Amniotic stem cell (primary cell): ENCODE measurements at regions not wholly inside any gene's neighbourhood (a gene's known extent, or its start where the extent isn't known, plus 50 kb on each side); places are given as distances from the start of the nearest gene placed in this dataset.
A peak's percentile ranks its signal among the peaks of the same experiment; 100 is the strongest.

Source experiments
- DNase-seq: peaks from one replicate; lab custom pipeline; 2025; lab: John Stamatoyannopoulos, UW

DNA sequence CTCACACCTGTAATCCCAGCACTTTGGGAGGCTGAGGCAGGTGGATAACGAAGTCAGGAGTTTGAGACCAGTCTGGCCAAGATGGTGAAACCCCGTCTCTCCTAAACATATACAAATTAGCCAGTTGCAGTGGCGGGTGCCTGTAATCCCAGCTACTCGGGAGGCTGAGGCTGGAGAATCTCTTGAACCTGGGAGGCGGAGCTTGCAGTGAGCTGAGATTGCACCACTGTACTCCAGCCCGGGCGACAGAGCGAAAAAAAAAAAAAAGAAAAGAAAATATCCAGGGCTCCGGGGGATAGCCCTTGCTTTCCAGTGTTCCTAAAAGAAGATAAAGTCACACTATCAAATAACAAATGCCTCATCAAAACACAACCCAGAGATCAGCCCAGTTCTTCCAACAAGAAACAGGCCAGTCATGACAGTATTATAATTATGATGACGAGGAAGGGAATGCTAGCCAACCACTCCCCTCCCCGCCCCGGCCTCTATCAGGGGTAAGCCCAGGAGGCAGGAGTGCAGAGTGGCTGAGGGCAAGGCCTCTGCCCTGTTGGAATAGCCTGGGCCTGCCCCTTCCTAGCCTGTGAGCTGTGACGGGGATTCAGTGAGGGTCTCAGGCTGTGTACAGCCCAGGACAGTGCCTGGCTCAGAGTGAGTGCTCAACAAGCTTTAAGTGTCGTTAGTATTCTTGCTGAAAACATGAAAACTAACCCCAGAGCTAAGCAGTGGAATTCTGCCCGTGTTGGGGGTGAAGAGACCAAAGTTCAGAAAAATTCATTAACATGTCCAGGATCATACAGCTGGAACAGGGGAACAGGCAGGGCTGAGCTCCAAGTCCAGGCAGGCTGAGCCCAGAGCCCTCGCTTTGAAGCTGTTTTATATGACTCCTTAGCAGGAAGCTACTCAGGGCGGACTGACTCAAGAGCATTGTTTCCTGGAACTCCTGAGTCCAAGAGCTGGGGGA lies 54.3 kb downstream of the FAM241B start:
- no peak for DNase-seq

DNA sequence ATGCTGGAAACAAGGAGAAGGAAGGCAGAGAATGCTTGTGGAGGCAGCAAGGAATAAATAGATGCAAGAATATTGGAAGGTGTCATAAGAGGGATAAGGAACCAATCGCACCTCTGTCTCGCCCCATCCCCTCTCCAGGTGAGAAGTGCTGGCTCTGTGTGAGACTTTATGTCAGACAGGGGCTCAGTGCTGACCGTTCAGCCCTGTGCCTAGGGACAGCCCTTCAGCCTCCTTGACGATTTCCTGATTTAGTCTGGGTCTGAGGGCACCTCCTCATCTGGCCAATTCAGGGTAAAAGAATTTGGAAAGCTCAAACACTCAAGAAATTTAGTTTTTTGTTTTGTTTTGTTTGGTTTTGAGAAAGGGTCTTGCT lies 54.9 kb downstream of the FAM241B start:
- no peak for DNase-seq

DNA sequence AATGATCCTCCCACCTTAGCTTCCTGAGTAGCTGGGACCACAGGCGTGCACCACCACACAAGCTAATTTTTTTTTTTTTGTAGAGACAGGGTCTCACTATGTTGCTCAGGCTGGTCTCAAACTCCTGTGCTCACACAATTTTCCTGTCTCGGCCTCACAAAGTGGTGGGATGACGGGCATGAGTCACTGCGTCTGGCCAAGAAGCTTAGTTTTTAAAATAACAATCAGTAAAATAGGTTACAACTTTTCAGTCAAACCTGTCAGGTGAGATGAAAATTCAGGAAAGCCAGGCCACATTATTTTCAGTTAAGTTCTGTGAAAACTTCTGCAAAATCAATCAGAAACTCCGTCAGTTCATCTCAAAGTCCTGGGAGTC lies 55.4 kb downstream of the FAM241B start:
- DNase-seq, result no peak

DNA sequence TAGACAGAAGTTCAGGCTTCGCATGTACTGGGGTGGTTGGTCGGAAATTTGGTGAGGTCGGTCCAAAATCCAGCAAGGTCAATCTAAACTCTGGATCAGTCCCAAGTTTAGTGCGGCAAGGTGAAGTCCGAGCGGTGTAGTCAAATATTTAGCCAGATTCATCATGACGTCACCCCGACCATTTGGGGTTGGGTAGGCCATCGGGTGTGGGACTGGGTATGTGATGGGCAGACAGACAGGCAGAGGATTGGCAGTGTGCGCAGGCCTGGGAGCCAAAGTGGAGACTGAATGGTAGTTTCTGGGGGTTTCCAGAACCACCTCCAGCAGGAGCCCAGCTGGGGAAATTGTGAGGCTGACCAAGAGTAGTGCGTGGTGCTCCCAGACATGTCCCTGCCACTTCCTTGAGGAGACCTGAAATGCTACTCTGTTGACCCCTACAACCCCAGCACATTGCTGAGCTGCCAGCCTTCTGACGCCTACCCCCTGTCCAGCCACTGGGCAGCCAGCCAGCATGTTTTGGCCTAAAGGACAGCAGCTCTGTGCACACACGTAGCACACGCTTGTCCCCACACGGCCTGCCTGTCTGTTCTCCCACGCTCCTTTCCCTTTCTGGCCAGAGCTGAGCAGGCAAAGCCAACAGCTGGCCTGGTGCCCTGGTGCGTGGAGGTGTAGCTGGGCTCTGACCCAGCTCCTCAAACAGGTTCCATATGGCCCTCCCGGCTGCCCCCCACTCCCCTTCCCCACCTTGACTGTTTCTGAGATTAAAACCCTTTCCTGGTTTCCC lies 55.9 kb downstream of the FAM241B start:
- DNase-seq, result no peak

DNA sequence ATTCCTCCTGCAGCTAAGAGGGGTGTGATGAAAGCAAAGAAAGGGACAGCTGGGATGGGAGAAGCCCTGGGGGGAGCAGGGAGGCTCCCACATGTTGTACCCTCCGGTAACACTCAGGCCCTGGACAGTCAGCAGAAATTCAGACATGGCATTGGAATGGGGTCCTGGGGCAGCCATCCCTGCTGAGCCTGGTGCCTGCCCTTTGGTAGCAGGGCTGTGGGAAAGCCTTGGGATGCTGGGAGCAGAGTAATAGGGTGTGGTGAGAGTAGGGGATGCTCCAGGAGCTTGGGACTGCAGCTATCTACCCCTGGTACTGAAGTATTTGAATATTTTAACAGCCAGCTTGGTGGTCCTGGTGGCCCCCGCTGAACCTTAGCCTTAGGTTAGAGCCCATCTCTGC lies 56.8 kb downstream of the FAM241B start:
- no peak for DNase-seq

DNA sequence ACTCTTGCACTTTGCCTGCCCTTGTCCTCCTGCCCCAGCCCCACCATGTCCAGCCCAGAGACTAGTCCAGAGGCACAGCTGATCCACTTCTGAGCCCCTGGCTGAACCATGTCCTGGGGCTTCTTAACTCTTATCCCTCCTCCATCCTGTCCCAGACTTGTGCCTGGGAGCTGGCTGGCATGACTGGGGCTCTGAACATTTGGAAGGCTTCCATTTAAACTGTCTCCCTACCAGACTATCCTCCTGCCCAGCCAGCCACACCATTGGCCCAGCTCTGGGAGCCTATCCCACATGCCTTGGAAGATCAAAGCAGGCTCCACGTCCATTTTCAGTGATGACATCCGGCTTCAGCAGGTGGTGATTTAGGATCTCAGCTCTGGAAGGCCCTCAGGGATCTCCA lies 57.4 kb downstream of the FAM241B start:
- DNase-seq, result no peak

DNA sequence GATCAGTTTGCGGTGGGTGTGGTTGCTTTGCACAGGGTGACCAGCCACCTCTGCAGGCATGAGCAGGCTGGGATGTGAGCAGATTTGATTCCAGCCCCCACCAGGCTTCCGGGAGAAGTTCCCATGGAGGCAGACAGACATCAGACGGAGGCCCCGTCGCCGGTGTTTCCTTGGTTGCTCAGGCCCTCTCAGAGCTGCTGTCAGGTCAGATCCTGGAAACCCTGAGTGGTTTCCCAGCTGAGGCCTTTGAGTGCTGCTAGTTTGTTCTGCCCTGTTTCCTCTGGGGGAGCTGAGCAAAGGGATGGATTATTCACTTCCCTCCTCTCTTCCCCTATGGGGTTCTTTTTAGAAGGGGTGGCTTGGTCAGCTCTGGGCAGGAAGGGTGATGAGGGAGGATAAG lies 62.2 kb downstream of the FAM241B start:
- DNase-seq, result no peak

DNA sequence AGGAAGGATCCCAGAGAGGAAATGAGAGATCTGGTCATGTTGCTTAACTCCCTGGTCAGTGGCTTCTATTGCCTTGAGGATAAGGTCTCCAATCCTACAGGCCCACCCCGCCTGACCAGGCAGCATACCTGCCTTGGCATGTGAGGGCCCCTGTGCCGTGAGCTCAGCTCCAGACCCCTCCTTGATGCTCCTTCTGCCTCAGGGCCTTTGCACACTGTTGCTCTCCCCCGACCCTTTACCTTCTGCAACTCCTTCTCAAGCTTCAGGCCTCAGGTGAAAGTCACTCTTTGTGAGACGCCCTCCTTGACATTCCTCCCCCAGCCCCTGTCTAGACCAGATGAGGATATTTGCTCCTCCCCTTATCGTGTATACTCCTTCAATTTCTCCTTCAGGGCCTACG lies 62.8 kb downstream of the FAM241B start:
- DNase-seq, result no peak

DNA sequence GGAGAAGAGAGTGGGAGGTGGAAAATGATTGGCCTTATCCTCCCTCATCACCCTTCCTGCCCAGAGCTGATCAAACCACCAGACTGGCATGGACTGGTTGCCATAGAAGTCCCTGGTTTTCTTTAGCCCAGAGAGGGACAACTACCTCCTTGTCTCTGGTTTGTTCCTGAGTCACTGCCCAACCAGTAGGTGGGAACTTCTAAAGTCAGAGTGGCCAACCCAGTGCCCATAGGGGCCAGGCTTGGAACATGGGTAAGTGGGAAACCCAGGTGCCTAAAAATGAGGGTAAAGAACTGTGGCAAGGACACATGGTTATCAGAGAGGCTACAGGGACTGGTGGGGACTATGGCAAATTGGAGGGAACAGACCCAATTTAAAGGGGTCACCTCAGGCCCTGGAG lies 63.8 kb downstream of the FAM241B start:
- no peak for DNase-seq

DNA sequence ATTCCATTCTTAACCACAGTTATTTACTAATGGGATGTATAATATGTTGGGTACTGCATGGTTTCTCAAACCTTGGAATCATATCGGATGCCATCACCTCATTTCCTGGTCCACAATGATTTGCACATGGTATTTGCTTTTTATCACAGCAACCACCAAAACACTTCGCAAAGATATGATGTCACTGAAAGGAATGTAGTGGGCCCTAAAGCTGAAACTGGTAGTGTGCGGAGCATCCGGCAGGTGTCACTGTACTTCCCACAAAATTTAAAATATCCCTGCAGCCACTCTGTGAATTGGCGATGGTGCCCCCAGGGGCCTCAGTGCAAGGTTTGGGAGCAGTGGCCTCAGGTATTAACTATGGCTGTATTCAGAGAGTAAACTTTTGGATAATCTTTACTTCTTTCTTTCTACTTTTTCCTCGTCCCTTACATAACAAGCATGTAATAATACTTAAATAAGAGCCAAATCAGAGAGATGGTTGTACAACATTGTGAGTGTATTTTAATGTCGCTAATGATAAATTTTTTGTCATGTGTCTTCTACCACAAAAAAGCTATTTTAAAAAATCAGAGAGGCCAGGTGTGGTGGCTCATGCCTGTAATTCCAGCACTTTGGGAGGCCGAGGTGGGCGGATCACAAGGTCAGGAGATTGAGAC lies 66.2 kb downstream of the FAM241B start:
- DNase-seq, result peak; percentile 62

DNA sequence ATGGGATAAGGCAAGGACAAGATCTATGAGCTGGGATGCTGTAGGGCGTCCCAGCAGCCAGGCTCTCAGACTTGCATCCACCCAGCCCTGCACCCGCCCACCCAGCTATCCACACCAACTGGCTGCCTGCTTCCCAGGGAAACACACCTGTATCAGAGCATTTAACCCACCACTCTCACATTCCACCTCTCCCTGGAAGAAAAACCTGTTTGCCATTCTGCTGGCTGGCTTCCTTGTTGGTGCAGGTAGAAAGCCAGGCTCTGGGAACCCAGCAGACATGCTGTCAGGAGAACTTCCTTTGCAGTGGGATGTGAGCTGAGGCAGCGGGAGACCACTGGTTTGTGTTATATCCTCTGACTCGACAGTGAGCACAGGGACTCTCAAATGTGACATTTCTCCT lies 67.0 kb downstream of the FAM241B start:
- no peak for DNase-seq

DNA sequence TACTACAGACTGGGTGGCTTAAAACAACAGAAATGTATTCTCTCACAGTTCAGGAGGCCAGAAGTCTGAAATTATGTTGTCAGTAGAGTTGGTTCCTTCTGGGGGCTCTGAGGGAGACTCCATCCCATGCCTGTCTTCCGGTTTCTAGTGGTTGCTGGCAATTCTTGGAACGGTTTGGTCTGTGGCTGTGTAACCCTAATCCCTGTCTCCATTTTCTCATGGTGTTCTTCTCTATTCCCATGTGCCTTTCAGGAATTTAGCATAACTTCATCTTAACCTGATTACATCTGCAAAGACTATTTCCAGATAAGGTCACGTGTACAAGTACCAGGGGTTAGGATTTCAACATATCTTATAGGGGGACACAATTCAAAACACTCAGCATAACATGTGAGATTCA lies 73.2 kb downstream of the FAM241B start:
- no peak for DNase-seq

DNA sequence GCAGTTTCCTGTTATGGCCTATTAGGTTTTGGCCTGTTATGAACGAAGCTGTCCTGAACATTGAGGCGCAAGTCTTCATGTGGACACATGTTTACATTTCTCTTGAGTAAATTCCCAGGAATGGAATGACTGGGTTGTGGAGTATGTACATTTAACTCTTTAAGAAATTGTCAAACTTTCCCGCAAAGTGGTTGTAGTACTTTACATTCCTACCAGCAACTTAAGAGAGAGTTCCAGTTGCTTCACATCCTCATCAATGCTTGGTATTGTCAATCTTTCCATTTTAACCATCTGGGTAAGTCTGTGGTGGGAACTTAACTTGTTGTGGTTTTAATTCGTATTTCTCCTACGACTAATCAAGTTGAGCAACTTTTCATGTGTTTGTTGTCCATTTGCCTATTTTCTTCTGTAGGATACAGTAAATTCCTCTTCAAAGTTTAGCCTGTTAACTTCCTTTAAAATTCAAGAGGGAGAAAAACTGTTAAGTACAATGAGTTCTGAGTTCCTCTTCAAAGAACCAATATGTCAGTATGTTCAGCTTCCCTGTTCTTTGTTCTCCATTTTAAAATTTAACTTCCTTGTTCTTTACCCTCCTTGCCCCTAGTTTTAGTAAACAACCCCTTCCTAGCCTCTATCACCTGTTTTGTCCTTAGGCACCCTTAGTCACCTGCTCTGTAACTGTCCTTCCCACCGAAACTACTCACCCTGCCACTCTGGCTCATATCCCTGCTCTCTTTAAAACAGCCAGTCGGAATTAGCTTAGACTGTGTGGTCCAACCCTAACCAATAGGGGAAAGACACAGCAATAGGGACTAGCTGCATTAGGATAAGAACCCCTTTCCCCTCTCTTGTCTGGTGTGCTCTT lies 74.0 kb downstream of the FAM241B start:
- peak; percentile 25 for DNase-seq

DNA sequence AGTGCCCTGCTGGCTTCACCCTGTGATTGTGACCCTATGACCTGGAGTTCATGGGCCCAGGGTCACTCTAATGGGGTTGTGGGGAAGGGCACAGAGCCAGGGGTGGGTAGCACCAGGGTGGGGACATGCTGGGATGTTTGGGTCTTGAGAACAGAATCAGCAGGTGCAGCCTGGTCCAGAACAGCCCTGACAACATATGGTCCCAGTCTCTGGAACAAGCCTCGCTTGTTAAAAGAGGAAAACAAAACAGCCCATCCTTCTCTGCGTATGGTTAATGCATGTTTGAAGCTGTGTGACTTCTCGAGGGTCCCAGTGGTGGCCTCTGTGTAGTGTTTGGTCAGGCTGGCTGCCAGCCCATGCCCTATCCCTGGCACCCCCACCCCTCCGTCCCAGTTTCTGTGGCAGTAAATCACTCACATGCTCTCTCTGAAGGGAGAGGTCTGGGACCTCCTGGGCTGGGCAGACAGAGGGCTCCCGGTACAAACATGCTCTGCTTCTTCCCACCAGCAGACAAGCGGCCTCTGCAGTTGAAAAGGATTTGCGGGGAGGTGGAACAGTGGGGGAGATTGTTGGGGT lies 79.4 kb downstream of the FAM241B start:
- no peak for DNase-seq

DNA sequence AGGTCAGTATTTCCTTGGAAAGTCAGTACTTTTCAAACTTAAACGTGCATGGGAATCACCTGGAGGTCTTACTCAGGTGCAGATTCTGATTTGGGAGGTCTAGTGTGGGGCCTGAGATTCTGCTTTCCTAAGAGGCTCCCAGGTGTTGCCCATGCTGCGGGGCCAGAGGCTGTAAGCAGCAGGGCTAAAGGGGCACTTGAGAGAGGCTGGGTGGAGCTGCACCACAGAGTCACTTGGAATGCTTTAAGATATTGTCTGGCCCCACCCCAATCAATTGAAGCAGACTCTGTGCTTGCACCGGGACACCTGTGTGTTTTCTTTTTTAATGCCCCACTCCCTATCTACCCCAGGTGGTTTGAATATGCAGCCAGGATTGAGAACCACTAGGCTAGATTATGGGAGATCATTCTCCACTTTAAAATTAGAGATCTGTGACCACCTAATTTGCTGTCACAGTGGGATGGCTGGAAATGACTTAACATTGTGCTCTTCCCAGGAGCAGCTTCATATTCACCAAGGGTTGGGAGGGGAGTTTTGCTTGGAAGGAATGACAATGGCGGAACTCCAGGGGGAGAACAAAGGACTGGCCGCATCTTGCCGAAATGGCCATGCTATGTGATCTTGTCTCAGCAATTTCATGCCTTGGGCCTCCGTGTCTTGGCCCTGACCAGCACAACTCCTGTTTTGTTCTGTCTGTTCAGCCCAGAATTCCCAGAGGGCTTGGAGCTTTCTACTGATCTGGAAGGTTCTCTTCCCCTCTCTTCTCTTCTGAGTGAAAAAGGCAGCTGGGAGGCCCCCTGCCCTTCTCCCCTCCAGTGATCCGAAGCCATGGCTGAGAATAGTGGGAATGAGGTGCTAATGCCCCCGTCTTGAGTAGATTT lies 80.2 kb downstream of the FAM241B start:
- no peak for DNase-seq

DNA sequence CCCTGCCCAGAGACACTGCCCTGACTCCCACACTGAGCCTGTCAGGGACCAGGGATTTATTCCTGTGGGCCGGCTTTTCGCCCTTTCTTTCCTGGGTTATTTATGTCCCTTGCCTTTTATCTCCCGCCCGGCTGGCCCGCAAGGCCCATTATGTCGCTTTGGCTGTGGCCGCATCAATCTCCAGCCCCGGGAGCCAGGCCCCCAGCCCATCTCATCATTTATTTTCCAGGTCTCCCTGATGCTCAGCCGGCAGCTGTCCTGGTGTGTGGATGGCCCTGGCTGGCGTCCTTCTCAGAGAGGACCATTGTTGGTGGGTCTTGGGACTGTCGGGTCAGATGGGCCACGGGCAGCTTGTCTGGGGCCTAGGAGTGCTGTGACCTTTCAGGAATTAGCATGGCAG lies 82.3 kb downstream of the FAM241B start:
- no peak for DNase-seq

DNA sequence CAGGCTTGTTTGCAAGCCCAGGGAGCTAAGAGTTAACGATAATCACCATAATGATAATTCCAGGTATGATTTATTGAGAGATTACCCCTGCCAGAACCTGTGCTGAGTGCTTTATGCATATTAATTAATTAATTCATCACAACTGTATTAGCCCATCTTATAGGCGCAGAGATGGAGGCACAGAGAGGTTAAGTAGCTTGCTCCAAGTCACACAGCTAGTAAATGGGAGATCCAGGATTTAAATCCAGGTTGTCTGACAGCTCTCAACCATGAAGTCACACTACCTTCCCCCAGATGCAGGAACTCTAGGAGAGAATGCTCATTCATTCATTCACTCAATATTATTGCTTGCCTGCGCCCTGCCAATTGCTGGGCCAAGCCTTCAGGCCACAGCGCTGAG lies 84.5 kb downstream of the FAM241B start:
- no peak for DNase-seq

DNA sequence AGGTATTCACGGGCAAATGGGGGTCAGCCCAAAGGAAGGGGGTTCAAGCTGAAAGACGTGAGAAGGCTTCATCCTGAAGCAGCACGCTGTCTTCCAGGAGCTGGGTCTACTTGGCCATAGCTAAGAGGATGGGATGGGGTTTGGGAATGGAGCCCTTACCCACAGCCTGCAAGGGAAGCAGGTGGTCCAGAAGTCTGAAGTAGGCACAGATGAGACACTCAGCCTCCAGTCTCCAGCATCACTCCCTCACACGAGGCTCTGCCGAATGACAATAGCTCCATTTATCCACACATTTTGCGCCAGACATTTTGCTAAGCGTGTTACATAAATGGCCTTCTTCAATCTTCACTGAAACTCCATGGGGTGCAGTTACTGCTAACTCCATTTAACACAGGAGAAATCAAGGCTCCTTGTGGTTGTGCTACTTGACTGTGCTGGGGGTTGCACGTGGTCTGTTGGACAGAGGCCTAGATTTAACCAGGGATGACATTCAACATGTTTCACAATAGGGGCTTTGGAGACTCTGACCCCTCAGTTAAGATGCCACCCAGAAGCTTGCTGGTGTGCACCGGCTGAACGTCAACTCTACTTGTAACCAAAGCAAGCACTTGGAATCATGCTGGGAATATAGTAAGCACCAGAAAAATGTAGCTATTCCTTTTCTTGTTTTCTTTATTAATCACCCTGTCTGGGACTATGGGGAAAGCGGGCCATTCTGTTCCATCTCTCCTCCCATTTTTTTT lies 85.3 kb downstream of the FAM241B start:
- DNase-seq, result no peak

DNA sequence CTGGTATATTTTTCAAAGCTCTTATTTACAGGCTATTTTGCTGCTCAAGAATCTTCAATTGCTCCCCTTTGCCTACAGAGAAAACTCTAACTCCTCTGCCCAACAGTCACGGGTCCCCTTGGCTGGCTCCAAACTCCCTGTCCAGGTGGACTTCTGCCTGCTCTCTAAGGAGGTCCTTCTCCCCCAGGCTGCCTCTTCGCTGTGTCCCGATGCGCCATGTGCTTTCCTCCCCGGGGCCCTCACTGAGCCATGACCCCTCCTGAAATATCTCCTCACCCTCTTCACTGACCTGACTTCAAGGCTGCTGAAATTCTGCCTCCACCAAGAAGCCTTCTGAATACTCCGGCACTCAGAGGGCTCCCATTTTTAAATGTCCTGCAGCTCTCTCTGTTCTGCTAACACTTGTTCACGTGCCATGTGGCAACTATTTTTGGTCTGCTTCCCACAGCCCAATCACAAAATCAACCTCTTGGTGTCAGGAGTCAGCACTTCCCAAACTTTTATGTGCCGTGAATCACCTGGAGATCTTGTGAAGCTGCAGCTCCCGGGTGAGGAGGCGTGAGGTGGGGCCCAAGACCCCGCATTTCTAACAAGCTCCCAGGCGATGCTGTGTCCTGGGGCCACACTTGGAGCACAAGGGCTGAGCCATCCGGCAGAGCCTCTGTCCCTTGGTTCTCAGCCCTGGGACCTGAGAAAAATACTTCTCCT lies 85.7 kb upstream of the COL13A1 start:
- no peak for DNase-seq
